ENCODE measurements at regions not wholly inside any gene's neighbourhood (a gene's known extent, or its start where the extent isn't known, plus 50 kb on each side); places are given as distances from the start of the nearest gene placed in this dataset.

DNA sequence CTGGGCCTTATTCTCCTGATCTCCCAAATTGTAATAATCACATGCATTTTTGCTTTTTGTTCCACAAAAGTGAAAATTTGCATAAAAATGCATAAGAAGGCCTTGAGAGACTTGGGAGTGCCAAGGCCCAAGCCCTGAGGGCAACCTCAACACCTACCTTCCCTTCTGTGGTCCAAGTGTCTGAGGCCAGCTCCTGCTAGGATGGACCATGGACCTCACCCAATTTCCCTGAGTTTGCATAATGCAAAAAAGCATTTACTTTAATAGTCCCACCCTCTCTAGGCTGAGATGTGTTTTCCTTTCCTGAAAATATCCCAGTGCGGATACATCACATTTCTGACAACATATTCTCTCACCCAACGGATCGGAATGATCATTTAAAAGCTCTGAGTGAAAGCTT, 194.1 kb upstream of the TENM4 start:
- H3K27ac ChIP-seq (ENCODE audit: low read depth, low read length): no peak overlapping the region
- H3K4me1 ChIP-seq (ENCODE audit: control insufficient read depth in 5 of 5, insufficient read depth in 5 of 5, low read length in 5 of 5): no peaks in the 10 kb centered on the region
- H3K4me3 ChIP-seq (ENCODE audit: low read depth in 1 of 5, low read length in 5 of 5): no peak overlapping the region

DNA sequence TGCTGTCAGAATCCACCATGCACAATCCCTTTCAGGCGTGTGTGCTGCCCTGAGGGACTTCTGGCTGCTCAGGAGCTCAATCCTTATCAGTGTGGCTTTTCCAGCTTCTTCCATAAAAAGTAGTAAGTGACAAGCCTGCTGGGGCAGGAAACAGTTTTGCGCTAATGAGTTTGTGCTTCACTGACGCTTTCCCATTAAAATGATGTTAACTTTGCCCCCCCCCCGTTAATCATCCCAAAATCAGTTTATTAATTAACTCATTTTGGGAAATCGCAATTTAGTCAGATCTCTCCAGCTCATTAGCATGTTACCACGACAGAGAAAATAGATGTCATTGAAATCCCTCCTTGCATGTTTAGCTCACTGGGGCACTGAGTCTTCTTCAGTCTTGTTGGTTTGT, 186.5 kb upstream of the TENM4 start:
- no peaks in the 10 kb centered on the region for H3K9me3 ChIP-seq (ENCODE audit: control insufficient read depth in 5 of 5, low read length in 5 of 5)
- H3K27me3 ChIP-seq (ENCODE audit: control insufficient read depth in 5 of 5, insufficient read depth in 4 of 5, low read length in 5 of 5): no peaks in the 10 kb centered on the region
- no peak overlapping the region for H3K4me3 ChIP-seq (ENCODE audit: low read depth in 1 of 5, low read length in 5 of 5)
- no peaks in the 10 kb centered on the region for H3K36me3 ChIP-seq (ENCODE audit: control insufficient read depth in 5 of 5, insufficient read depth in 5 of 5, low read length in 5 of 5)
- H3K4me1 ChIP-seq (ENCODE audit: control insufficient read depth in 5 of 5, insufficient read depth in 5 of 5, low read length in 5 of 5): no peaks in the 10 kb centered on the region
- H3K9ac ChIP-seq (ENCODE audit: low read length in 5 of 5): no peak overlapping the region
- H3K27ac ChIP-seq (ENCODE audit: low read depth, low read length): no peak overlapping the region

More for the DNA sequence above, 194.1 kb upstream of the TENM4 start:
- no peaks in the 10 kb centered on the region for H3K36me3 ChIP-seq (ENCODE audit: control insufficient read depth in 5 of 5, insufficient read depth in 5 of 5, low read length in 5 of 5)
- H3K9ac ChIP-seq (ENCODE audit: low read length in 5 of 5): no peak overlapping the region
- no peaks in the 10 kb centered on the region for H3K9me3 ChIP-seq (ENCODE audit: control insufficient read depth in 5 of 5, low read length in 5 of 5)
- no peaks in the 10 kb centered on the region for H3K27me3 ChIP-seq (ENCODE audit: control insufficient read depth in 5 of 5, insufficient read depth in 4 of 5, low read length in 5 of 5)

DNA sequence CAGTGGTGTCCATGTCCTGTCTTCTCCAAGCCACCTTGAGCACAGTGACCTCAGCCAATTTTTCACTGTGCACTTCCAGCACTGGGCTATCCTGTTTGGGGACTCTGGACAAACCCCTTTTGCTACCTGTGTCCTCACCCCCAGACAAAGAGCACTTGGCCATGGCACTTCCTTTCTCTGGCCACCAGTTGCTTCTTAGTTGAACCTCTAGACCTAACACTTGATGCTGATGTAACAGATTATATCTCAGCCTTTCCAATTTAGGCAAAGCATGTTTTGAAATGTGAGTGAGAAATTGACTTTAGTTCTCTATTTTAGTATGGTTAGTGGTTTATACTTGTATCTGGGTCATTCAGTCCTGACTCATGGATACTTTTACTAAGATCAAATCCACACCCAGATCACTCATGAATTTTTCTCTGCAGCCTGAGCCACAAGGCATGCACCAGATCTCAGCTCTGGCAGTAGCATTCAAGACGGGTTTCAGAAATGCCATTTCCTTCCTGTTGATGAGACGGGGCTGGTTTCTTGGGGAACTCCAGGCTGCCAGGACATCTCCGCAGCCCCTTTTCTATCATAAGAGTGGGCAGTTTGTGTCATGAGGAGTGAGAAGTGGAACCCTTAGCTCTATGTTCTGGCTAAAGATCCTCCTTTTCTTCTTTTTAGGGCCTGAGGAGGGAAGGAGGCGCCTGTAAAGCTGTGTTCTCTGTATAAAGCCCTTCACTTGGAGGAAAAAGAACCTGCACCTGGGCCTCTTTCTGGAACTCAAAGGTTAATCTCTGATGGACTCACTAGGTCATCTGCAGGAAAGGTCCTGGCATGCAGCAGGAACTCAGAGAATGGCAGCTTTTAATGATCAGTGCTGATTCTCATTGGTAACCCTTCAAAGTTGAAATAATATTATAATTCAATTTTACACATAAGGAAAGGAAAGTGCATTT, 185.6 kb upstream of the TENM4 start:
- no peak overlapping the region for H3K9ac ChIP-seq (ENCODE audit: low read length in 5 of 5)
- H3K36me3 ChIP-seq (ENCODE audit: control insufficient read depth in 5 of 5, insufficient read depth in 5 of 5, low read length in 5 of 5): no peaks in the 10 kb centered on the region
- H3K4me1 ChIP-seq (ENCODE audit: control insufficient read depth in 5 of 5, insufficient read depth in 5 of 5, low read length in 5 of 5): no peaks in the 10 kb centered on the region
- no peak overlapping the region for H3K4me3 ChIP-seq (ENCODE audit: low read depth in 1 of 5, low read length in 5 of 5)
- no peak overlapping the region for H3K27ac ChIP-seq (ENCODE audit: low read depth, low read length)
- no peaks in the 10 kb centered on the region for H3K9me3 ChIP-seq (ENCODE audit: control insufficient read depth in 5 of 5, low read length in 5 of 5)
- no peaks in the 10 kb centered on the region for H3K27me3 ChIP-seq (ENCODE audit: control insufficient read depth in 5 of 5, insufficient read depth in 4 of 5, low read length in 5 of 5)

DNA sequence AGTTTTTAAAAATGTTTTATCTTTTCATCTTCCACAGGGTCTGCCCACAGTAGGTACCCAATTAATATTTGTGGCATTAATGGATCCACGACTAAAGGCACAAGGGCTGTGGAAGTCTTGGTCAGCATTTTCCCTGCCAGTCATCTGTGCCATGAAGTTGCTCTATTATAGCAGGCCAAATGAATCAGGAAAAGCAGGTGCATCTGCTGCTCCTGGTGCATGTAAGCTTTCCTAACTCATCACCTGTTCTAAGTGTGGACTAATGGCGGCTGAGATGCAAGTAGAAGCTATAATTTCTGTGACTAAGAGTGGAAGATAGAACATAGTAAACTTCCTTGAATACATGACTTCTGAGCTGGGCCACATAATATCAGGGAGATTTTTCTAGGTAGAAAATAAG, 182.5 kb upstream of the TENM4 start:
- no peak overlapping the region for H3K9ac ChIP-seq (ENCODE audit: low read length in 5 of 5)
- H3K4me1 ChIP-seq (ENCODE audit: control insufficient read depth in 5 of 5, insufficient read depth in 5 of 5, low read length in 5 of 5): no peaks in the 10 kb centered on the region
- no peaks in the 10 kb centered on the region for H3K36me3 ChIP-seq (ENCODE audit: control insufficient read depth in 5 of 5, insufficient read depth in 5 of 5, low read length in 5 of 5)
- no peak overlapping the region for H3K4me3 ChIP-seq (ENCODE audit: low read depth in 1 of 5, low read length in 5 of 5)
- H3K27me3 ChIP-seq (ENCODE audit: control insufficient read depth in 5 of 5, insufficient read depth in 4 of 5, low read length in 5 of 5): no peaks in the 10 kb centered on the region
- H3K9me3 ChIP-seq (ENCODE audit: control insufficient read depth in 5 of 5, low read length in 5 of 5): no peaks in the 10 kb centered on the region
- no peak overlapping the region for H3K27ac ChIP-seq (ENCODE audit: low read depth, low read length)

DNA sequence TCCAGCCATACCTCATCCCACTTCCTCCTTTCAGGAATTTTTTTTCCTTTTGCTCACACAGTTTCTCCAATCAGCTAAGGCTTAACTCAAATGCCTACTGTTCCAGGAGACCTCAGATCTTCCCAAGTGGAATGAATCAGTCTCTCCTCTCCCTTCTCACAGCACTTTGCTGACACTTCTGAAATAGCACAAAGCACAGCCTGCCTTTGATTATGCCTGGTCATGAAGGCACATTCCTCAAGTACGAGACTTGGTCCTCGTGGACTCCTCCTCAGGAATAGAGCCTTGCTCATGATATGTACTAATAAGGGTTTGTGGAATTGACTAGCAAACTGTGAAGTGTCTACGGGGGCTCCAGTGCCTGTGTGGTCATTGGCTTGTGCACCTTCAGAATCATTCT, 176.7 kb upstream of the TENM4 start:
- Histone ChIP-seq H3K27ac (ENCODE audit: low read depth, low read length) (no peak overlapping the region), H3K9me3 (ENCODE audit: control insufficient read depth in 5 of 5, low read length in 5 of 5) (no peaks in the 10 kb centered on the region), H3K9ac (ENCODE audit: low read length in 5 of 5) (no peak overlapping the region), H3K4me1 (ENCODE audit: control insufficient read depth in 5 of 5, insufficient read depth in 5 of 5, low read length in 5 of 5) (peaks cover 0 to 8% (median 2%) of the 10 kb centered on the region in 5 donors), H3K27me3 (ENCODE audit: control insufficient read depth in 5 of 5, insufficient read depth in 4 of 5, low read length in 5 of 5) (no peaks in the 10 kb centered on the region), H3K36me3 (ENCODE audit: control insufficient read depth in 5 of 5, insufficient read depth in 5 of 5, low read length in 5 of 5) (no peaks in the 10 kb centered on the region), H3K4me3 (ENCODE audit: low read depth in 1 of 5, low read length in 5 of 5) (no peak overlapping the region)

DNA sequence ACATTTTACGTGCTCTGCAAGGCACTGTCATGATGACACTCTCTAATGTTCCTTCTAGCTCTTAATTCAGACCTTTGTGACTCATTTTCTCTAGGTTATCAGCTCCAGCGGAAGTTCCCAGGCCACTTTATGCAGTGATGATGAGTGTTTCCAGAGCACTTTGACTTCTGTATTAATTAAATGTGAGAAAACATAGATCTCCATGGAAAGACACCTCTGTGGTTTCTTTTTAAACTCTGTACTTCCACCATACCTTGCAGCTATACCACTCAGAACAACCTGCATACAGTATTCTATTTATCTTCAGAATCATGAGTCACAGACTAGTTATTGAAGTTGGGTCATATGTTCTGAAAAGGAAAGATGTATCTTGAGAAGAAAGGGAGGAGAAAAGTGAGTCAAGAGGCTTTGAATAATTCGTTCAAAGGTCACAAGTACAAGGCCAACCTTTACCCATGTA, 175.6 kb upstream of the TENM4 start:
- Histone ChIP-seq H3K9me3 (ENCODE audit: control insufficient read depth in 5 of 5, low read length in 5 of 5) (no peaks in the 10 kb centered on the region), H3K9ac (ENCODE audit: low read length in 5 of 5) (no peak overlapping the region), H3K27me3 (ENCODE audit: control insufficient read depth in 5 of 5, insufficient read depth in 4 of 5, low read length in 5 of 5) (no peaks in the 10 kb centered on the region), H3K4me1 (ENCODE audit: control insufficient read depth in 5 of 5, insufficient read depth in 5 of 5, low read length in 5 of 5) (peaks cover 0 to 8% (median 2%) of the 10 kb centered on the region in 5 donors), H3K36me3 (ENCODE audit: control insufficient read depth in 5 of 5, insufficient read depth in 5 of 5, low read length in 5 of 5) (no peaks in the 10 kb centered on the region), H3K27ac (ENCODE audit: low read depth, low read length) (no peak overlapping the region), H3K4me3 (ENCODE audit: low read depth in 1 of 5, low read length in 5 of 5) (no peak overlapping the region)

DNA sequence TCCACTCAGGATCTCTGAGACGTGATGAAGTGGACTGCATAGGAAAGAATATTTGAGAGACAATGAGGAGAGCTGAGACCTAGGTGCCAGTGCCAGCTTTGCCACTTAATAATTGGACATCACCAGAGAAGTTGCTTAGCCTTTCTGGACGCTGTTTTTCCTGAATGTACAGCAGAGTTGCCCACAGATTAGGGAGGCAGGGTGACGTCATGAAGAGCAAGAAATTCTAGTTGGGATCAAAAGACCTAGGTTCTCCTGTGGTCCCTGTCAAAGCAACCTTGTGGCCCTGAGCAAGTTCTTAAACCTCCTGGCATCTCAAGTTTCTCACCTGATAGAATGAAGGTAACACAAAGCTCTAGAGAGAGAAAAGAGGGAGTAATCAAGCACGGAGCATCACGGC, 174.6 kb upstream of the TENM4 start:
- Histone ChIP-seq H3K36me3 (ENCODE audit: control insufficient read depth in 5 of 5, insufficient read depth in 5 of 5, low read length in 5 of 5) (no peaks in the 10 kb centered on the region), H3K9me3 (ENCODE audit: control insufficient read depth in 5 of 5, low read length in 5 of 5) (no peaks in the 10 kb centered on the region), H3K9ac (ENCODE audit: low read length in 5 of 5) (no peak overlapping the region), H3K4me3 (ENCODE audit: low read depth in 1 of 5, low read length in 5 of 5) (no peak overlapping the region), H3K4me1 (ENCODE audit: control insufficient read depth in 5 of 5, insufficient read depth in 5 of 5, low read length in 5 of 5) (peaks cover 0 to 8% (median 2%) of the 10 kb centered on the region in 5 donors), H3K27me3 (ENCODE audit: control insufficient read depth in 5 of 5, insufficient read depth in 4 of 5, low read length in 5 of 5) (no peaks in the 10 kb centered on the region), H3K27ac (ENCODE audit: low read depth, low read length) (no peak overlapping the region)

DNA sequence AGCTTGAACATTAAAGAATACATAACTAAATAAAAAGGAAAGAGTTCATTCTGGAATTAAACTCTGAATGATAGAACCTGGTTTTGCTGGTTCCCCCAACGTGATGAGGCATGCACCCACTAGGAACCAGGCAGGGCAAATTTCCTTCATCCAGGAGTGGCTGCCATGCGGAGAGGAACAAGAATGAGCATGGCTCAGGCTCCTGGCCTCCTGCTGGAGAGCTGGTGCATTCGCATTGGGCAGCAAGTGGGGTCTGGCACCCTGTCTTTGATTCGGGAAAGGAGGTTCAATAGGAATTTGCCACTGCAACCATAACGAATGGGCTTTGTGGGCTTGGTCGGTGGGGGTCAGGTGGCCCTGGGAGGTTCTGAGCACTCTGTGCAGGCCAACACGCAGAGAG, 169.8 kb upstream of the TENM4 start:
- Histone ChIP-seq H3K9ac (ENCODE audit: low read length in 5 of 5) (no peak overlapping the region), H3K27ac (ENCODE audit: low read depth, low read length) (no peak overlapping the region), H3K9me3 (ENCODE audit: control insufficient read depth in 5 of 5, low read length in 5 of 5) (no peaks in the 10 kb centered on the region), H3K27me3 (ENCODE audit: control insufficient read depth in 5 of 5, insufficient read depth in 4 of 5, low read length in 5 of 5) (no peaks in the 10 kb centered on the region), H3K4me1 (ENCODE audit: control insufficient read depth in 5 of 5, insufficient read depth in 5 of 5, low read length in 5 of 5) (peaks cover 0 to 5% (median 0%) of the 10 kb centered on the region in 5 donors), H3K4me3 (ENCODE audit: low read depth in 1 of 5, low read length in 5 of 5) (no peak overlapping the region), H3K36me3 (ENCODE audit: control insufficient read depth in 5 of 5, insufficient read depth in 5 of 5, low read length in 5 of 5) (no peaks in the 10 kb centered on the region)

DNA sequence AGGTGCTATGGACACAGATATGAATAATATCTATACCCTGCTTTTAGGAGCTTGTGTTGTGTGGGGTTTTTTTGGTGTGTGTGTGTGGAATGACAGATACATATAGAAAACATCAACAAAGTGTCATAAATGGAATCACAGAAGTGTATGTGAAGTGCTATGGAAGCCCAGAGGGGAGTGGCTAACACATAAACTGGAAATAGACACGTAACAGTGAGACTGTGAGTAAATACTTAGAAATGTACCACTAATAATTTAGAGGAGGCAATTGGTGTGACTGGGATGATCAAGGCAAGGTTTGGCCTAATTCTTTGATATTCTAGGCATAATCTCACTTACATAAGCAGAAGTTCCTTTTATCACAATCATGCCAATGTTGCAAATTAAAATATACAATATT, 169.3 kb upstream of the TENM4 start:
- H3K4me1 ChIP-seq (ENCODE audit: control insufficient read depth in 5 of 5, insufficient read depth in 5 of 5, low read length in 5 of 5): peaks cover 0 to 8% (median 0%) of the 10 kb centered on the region in 5 donors
- no peak overlapping the region for H3K4me3 ChIP-seq (ENCODE audit: low read depth in 1 of 5, low read length in 5 of 5)
- H3K9me3 ChIP-seq (ENCODE audit: control insufficient read depth in 5 of 5, low read length in 5 of 5): no peaks in the 10 kb centered on the region
- no peak overlapping the region for H3K9ac ChIP-seq (ENCODE audit: low read length in 5 of 5)
- no peak overlapping the region for H3K27ac ChIP-seq (ENCODE audit: low read depth, low read length)
- H3K27me3 ChIP-seq (ENCODE audit: control insufficient read depth in 5 of 5, insufficient read depth in 4 of 5, low read length in 5 of 5): no peaks in the 10 kb centered on the region
- no peaks in the 10 kb centered on the region for H3K36me3 ChIP-seq (ENCODE audit: control insufficient read depth in 5 of 5, insufficient read depth in 5 of 5, low read length in 5 of 5)

DNA sequence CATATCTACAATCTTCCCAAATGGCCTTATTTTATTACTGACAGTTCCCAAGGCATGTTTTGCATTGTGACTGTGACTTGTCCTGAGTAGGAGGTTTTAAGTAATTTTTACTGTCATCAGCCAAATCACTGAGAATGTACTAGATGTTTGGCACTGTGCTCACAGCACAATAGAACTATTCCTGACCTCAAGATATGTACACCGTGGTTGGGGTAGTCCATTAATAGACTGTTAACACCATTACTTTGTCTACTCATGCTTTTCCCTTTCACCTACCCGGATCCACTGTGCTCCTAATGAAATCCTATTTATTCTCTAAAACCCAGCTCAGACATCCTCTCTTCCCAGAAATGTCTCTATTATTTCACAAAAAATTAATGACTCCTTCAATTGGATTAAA, 168.7 kb upstream of the TENM4 start:
- no peaks in the 10 kb centered on the region for H3K9me3 ChIP-seq (ENCODE audit: control insufficient read depth in 5 of 5, low read length in 5 of 5)
- no peak overlapping the region for H3K4me3 ChIP-seq (ENCODE audit: low read depth in 1 of 5, low read length in 5 of 5)
- no peak overlapping the region for H3K27ac ChIP-seq (ENCODE audit: low read depth, low read length)
- no peaks in the 10 kb centered on the region for H3K27me3 ChIP-seq (ENCODE audit: control insufficient read depth in 5 of 5, insufficient read depth in 4 of 5, low read length in 5 of 5)
- no peaks in the 10 kb centered on the region for H3K36me3 ChIP-seq (ENCODE audit: control insufficient read depth in 5 of 5, insufficient read depth in 5 of 5, low read length in 5 of 5)
- peaks cover 0 to 8% (median 0%) of the 10 kb centered on the region in 5 donors for H3K4me1 ChIP-seq (ENCODE audit: control insufficient read depth in 5 of 5, insufficient read depth in 5 of 5, low read length in 5 of 5)
- no peak overlapping the region for H3K9ac ChIP-seq (ENCODE audit: low read length in 5 of 5)

All from subcutaneous abdominal adipose tissue (tissue), 5 donors.